ENCODE measurements at regions not wholly inside any gene's neighbourhood (a gene's known extent, or its start where the extent isn't known, plus 50 kb on each side); places are given as distances from the start of the nearest gene placed in this dataset.
"Not testable (repeated sequence)": the region's sequence is repeated elsewhere in the genome, so short reads cannot be mapped to it uniquely, and the experiment has no call there.

DNA sequence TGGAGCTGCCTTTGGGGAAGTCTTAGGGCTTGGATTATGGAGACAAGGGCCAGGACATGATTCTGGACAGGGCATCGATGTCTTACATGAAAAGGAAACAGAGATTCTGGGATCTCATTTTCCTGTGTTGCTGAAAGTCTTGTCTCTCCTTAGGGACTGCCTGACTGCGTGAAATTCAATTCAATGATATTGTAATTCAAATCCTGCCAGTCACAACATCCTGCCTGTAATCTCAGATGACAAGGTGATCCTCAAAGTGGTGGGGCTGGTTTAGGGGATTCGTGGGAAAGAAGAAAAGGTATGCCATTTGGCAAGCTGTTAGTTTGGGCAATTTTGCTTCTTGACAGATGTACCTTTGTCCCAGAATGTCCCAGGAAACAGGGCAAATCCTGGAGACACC, 129.1 kb downstream of the KBTBD8 start:
- ATAC-seq (no peak), DNase-seq (ENCODE audit: low spot score) (no peak)
- intact Hi-C loops (cut with DNase I) = no loop called here

DNA sequence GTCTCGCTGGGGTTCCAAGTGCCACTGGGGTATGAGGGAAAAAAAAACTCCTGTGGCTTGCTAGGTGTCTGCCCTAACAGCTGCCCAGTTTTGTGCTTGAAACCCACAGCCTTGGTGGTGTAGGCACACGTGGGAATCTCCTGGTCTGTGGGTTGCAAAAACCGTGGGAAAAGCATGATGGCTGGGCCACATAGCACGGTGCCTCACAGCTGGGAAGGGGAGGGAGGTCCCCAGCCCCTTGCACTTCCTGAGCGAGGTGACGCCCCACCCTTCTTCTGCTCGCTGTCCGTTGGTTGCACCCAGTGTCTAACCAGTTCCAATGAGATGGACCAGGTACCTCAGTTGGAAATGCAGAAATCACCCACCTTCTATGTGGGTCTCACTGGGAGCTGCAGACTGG, 144.3 kb downstream of the KBTBD8 start:
- DNase-seq (ENCODE audit: low spot score) = no peak
- no peak for ATAC-seq
- intact Hi-C loops (cut with DNase I) = no loop called here

DNA sequence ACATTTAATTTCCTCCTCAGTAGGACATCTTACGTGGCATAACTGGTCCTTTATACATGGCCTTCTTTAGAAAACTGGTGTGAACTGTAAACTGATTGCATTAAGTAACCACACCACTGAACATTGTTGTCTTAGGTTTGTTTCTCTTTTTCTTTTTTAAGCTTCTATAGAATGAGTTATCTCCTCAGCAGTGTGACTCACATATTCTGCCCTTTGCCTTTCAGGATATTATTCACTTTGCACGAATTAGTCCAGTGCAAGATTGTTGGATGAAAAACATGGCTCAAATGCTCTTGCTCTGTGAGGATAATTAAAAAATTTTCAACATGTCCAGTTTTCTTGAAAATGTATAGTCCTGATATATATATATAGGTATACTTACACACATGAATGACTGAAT, 147.6 kb downstream of the KBTBD8 start:
- DNase-seq (ENCODE audit: low spot score) (no peak), ATAC-seq (no peak)
- intact Hi-C loops (cut with DNase I) = no loop called here

DNA sequence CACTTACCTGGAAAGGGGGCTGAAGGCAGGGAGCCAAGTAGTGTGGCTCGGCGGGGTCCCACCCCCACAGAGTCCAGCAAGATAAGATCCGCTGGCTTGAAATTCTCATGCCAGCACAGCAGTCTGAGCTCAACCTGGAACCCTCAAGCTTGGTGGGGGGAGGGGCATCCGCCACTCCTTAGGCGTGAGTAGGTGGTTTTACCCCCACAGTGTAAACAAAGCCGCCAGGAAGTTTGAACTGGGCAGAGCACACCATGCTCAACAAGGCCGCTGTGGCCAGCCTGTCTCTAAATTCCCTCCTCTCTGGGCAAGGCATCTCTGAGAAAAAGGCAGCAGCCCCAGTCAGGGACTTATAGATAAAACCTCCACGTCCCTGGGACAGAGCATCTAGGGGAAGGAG, 156.3 kb downstream of the KBTBD8 start:
- intact Hi-C loops (cut with DNase I) = no loop called here
- no peak for ATAC-seq
- no peak for DNase-seq (ENCODE audit: low spot score)

DNA sequence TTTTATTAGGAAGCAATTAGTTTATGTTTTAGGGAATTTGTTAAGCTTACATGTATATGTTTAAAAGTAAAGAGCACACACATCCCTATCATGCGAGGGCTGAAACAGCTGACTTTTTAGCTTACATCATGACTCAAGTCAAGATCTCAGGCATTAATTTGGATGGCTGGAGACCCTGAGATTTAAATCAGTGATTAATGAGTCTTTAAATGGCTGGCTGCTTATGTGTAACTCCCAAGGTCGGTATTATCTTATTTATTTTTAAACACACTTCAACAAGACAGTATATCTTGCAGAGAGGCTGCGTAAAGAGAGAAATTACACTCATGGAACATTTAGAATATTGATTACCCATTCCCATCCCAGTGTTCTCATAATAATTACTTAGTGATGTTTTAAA, 169.4 kb downstream of the KBTBD8 start:
- intact Hi-C loops (cut with DNase I) = no loop called here
- DNase-seq (ENCODE audit: low spot score) (no peak), ATAC-seq (no peak)

DNA sequence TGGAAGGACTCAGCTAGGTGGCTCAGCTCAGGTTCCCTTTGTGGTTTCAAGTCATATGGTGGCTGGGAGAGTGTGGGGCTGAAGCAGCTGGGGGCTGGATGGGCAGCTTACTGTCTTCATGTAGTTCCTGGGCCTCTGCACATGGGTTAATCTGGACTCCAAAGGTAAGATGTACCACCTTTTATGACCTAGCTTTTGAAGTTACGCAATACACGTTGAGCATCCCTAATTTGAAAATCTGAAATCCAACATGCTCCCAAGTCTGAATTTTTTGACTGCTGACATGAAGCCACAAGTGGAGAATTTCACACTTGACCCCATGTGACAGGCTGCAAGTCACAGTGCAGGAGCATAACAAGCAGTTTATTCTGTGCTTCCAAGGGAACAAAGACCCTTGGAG, 173.7 kb downstream of the KBTBD8 start:
- ATAC-seq (no peak), DNase-seq (ENCODE audit: low spot score) (no peak)
- intact Hi-C loops (cut with DNase I) = no loop called here

DNA sequence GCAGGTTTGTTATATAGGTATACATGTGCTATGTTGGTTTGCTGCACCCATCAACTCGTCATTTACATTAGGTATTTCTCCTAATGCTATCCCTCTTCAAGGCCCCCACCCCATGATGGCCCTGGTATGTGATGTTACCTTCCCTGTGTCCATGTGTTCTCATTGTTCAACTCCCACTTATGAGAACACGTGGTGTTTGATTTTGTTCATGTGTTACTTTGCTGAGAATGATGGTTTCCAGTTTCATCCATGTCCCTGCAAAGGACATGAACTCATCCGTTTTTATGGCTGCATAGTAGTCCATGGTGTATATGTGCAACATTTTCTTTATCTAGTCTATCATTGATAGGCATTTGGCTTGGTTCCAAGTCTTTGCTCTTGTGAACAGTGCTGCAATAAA, 175.0 kb downstream of the KBTBD8 start:
- ATAC-seq; DNase-seq (ENCODE audit: low spot score); intact Hi-C loops (cut with DNase I): not testable (repeated sequence)

DNA sequence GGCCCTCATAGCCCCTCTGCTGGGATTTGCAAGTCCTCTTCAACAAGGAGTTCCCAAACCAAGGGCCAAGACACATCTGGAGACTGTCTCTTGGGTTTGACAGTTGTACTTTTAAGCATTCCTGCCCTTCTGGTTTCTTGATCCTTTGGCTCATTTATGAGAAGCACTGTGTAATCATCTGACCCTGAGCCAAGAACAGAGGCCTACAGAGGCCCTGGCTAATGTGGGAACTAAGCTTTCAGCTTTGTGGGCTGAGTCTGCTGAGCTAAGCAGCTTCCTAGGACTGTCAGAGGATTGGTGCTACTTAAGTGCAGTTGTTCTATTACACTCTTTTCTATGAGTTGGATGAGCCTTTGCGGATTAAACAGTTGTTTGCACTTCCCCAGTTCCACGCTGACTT, 178.3 kb downstream of the KBTBD8 start:
- ATAC-seq (no peak), DNase-seq (ENCODE audit: low spot score) (no peak)

DNA sequence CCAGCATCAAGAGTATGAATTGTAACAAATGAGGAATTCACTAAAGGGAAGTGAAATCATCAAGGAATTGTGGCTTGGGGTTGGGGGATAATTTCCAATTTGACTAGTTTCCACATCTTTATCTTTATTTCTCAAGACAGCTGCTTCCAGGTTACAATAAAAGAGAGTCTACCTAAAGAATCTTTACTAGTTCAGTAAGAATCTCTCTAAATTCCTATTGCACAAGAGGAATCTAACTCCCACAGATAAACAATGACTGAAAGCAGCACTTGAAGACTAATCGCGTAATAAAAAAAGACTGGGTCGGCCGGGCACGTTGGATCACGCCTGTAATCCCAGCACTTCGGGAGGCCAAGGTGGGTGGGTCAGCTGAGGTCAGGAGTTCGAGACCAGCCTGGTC, 194.4 kb downstream of the KBTBD8 start:
- intact Hi-C loops (cut with DNase I) = loop anchor here (5.0 kb wide), 1 partner anchor 35 kb away; no protein-coding TSS in a partner anchor
- ATAC-seq (no peak), DNase-seq (ENCODE audit: low spot score) (no peak)

More for the DNA sequence above, 178.3 kb downstream of the KBTBD8 start:
- intact Hi-C loops (cut with DNase I) = no loop called here

DNA sequence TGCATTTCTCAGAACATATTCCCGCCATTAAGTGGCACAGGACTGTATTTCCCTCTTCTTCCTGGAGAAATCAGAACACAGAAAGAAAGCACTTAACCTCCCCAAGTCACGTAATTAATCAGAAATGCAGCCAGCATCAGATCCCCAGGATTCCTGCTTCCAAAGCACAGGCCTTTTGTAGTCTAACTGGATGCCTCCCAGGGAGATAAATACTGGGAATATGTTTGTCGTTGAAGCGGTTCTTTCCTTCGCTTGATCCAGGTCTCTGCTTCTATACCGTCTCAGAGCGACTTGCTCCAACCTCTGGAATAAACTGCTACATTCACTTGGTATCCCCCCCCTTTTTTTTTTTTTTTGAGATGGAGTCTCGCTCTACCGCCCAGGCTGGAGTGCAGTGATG, 198.6 kb downstream of the KBTBD8 start:
- no peak for ATAC-seq

DNA sequence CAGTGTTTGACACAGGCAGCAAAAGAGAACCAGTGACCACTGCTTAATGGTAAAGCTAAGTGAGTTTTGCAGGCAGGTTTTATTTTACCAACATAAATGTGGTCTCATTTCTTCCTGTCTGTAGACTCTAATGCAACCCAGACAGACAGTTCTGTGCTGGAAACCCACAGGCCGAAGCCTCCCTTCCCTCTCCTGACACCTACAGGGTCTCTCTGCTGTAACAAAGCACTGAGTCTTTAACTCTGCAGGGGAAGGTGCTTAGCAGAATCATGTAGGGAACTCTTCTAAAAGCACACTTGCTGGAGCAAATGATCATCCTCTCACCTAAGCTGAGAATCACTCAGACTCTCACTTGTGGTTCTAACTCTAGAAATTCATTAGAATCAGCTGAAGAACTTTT, 200.3 kb downstream of the KBTBD8 start:
- intact Hi-C loops (cut with DNase I) = no loop called here
- DNase-seq (ENCODE audit: low spot score) (no peak), ATAC-seq (no peak)

More for the DNA sequence above, 198.6 kb downstream of the KBTBD8 start:
- intact Hi-C loops (cut with DNase I) = no loop called here
- DNase-seq (ENCODE audit: low spot score) = no peak

DNA sequence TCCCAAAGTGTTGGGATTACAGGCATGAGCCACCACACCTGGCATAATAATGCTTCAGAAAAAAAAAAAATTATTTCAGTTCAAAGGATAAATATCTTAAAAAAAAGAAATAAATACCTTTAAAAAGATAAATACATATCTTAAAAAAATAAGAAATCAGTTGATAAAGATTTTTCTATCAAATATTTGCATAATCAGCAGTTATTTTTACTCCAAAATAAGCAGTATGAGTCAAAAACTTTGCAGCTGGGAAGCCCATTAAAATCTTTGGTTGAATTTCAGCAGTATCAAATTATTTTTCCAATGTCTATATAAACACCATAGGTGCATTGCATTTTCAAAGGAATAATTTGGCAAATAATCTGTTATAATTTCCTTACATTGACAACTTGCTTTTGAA, 202.5 kb downstream of the KBTBD8 start:
- DNase-seq (ENCODE audit: low spot score) (no peak), ATAC-seq (no peak)
- intact Hi-C loops (cut with DNase I) = no loop called here

DNA sequence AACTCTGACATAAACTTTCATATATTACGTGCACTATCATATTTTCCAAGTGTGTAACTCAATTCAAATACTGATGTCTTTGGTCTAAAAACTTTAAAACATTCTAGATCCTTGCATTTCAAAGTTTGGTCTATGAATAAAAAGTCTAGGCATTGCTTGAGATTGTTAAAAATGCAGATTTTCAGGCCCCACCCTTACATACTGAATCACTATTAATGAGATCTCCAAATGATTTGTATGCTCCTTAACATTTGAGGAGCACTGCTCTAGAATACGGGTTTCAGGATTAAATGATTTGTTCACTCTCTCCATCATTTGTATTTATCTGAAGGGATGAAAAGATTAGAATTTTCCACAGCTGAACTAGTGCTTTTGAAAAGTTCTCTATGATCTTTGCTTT, 202.9 kb downstream of the KBTBD8 start:
- intact Hi-C loops (cut with DNase I) = no loop called here
- DNase-seq (ENCODE audit: low spot score) (no peak), ATAC-seq (no peak)

DNA sequence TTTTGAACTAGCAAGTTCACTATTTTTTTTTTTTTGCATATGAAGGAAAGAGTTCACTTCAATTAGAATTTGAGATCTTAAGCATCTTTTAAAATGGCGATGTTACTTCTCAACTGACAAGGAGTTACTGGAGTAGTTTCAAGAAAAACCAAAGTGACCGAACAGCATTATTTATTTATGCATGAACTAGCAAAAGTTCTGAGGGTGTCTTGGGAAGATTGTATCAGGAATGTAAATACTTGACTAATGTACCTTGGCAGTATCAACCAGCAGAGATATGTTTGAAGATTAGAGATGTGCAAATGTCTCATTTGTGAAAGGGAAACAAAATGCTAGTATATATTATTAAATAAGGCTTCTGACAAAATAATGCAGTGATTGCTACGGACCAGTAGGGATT, 203.9 kb downstream of the KBTBD8 start:
- DNase-seq (ENCODE audit: low spot score) = no peak
- intact Hi-C loops (cut with DNase I) = no loop called here
- ATAC-seq = no peak

DNA sequence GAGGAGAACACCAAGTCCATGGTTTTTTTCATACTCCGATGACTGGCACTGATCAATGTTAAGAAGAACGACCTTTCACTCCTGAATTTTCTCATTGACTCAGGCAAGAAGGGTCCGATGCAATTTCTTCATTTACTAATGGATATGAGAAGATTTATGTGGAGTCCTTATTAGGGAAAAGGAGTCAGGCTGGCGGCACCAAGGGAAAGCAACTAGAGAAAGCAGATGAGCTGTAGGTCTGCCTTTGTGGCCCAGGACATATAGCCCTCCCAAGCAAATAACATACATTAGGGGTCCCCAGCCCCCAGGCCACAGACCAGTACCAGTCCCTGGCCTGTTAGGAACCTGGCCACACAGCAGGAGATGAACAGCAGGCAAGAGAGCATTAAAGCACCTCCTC, 206.8 kb downstream of the KBTBD8 start:
- DNase-seq (ENCODE audit: low spot score) = no peak
- ATAC-seq = no peak
- intact Hi-C loops (cut with DNase I) = no loop called here

DNA sequence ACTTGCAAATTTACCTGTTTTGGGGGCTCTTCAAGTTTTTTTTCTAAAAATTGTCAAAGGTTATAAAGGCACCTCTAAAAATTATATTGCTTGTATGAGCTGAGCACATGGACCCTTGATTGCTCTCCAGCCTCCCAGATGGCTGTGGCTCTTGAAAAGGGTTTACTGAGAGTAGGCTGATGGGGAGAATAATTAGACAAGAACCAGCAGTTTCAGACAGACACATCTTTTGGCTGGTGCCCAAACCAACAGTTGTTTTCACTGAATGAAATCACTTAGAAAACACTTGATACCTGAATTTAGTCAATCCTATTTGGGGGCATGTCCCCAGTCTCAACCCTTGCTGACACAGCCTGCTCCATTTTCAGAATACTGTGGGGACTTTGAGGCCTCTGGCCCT, 217.6 kb downstream of the KBTBD8 start:
- no peak for ATAC-seq
- intact Hi-C loops (cut with DNase I) = no loop called here

DNA sequence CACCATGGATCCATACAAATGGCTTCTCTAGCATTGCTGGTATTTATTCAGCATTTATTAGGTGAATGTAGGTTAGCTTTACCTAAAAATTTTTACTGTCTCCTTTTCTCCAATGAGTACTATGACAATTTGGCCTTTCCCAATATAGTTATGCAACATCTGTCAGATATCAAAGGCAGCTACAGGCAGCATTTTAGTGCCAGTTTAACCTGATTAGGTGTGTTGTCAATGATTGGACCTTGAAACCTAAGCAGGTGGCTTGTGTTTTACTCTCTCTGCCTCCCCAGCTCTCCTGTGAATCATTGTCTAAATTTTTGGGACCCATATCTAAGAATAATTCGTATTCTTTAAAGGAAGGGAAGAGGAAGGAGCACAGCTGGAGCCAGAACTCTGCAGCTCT, 228.9 kb downstream of the KBTBD8 start:
- no peak for DNase-seq (ENCODE audit: low spot score)
- intact Hi-C loops (cut with DNase I) = no loop called here
- ATAC-seq = no peak

More for the DNA sequence above, 217.6 kb downstream of the KBTBD8 start:
- no peak for DNase-seq (ENCODE audit: low spot score)

DNA sequence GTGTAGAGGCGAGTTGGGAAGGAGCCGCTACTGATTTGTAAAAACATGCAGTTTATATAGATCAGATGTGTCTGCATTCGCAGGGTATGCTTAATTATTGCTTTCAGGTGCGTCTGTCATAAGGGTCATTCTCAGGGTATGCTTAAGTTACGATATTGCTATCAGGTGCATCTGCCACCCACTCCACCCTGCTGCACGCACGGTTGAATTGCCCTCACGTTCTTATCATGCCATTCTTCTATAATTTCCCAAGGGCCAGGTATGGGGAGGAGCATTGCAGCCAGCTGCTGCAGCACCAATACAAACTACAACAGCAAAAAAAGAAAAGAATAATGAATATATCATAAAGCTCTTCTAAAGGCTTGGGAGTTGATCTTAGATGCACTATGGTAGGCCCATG, 230.0 kb downstream of the KBTBD8 start:
- DNase-seq (ENCODE audit: low spot score) (no peak), ATAC-seq (no peak)
- intact Hi-C loops (cut with DNase I) = no loop called here

DNA sequence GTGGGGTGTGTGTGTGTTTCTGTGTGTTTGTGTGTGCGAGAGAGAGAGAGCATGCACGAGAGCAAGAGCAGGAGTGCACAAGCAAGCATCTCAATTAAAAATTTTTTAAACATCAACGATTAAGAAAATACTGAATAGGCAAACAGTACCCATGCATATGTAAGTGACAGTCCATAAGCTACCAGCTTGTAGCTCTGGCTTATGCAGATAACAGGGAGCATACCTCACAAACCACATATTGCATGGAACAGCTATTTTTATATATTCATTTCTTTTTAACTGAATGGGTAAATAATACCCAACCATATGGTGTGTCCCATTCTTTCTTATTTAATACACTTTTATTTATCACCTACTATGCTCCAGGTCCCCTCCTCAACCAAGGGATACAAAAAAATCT, 234.5 kb downstream of the KBTBD8 start:
- intact Hi-C loops (cut with DNase I) = no loop called here
- ATAC-seq = no peak
- DNase-seq (ENCODE audit: low spot score) = no peak

DNA sequence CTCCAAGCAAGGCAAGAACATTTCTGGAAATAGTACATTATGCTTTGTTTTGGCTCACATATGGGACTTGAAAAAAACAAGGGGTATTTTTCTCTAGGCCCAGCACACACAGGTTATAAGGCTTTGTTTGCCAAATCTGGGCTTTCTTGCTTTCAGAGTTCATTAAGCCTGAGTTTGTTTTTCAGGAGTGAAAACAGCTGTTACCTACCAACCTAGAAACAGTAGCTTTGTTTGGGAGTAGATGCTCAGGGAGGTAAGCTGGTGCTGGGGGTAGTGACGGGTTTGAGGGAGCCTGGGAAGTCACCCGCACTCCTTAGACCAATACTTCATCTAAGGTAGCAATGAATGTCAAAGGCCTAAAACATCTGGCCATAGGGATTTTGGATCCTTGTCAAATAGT, 241.2 kb downstream of the KBTBD8 start:
- ATAC-seq (no peak), DNase-seq (ENCODE audit: low spot score) (no peak)
- intact Hi-C loops (cut with DNase I) = no loop called here

DNA sequence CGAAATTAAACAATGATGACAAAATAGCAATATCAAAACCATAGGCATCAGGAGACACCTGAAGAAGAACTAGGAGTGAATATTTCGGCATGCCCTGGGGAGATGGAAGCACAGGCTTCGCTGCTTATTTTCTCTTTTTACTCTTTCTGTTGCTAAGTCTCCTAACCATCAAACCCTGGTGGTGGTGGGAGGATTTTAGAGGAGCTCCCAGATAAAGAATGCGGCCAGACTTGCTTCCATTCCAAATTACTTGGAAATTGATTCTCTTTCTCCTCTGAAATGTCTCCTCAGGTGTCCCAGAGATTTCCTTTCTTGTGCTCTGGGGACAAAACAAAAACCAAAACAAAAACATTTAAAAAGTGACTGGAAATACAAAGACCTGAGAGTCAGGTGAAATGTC, 243.0 kb downstream of the KBTBD8 start:
- DNase-seq (ENCODE audit: low spot score) (no peak), ATAC-seq (no peak)
- intact Hi-C loops (cut with DNase I) = no loop called here

DNA sequence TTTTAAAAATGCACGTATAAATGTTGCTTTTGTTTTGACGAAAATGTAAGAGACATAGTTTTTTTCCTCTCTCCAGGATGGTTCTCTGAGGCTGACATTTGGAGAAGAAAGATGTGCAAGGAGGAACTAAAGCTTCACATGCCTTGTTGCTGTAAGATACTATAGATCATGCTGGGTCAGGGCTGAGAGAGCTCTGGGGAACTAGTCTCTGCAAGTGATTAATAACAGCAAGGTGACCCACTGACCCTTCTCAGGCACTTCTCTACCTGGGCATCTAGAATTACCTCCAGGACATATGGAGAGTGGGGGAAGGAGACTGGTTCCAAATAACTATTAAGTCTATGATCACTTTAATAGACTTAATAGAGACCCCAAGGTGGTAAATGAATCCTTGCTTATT, 246.0 kb downstream of the KBTBD8 start:
- DNase-seq (ENCODE audit: low spot score) (no peak), ATAC-seq (no peak)
- intact Hi-C loops (cut with DNase I) = no loop called here

Measured in sciatic nerve (tissue), 2 donors.